Body of pancreas (tissue), 4 donors: ENCODE measurements at regions not wholly inside any gene's neighbourhood (a gene's known extent, or its start where the extent isn't known, plus 50 kb on each side); places are given as distances from the start of the nearest gene placed in this dataset.

Experiments
- ATAC-seq: fragments of 150-250 bp; one replicate; pipeline ENCODE4 v1.9.1; 2016
- DNase-seq, 4 donors: peaks; one replicate each; pipeline ENCODE4 v3.0.0-alpha.2; 2019
- H3K27ac ChIP-seq, 4 donors: fragments of 200-600 bp; sonication (generic); 1 replicate in 3 of 4; 2 replicates in 1 of 4; pipeline versions ENCODE4 v1.5.1 to v1.6.1; 2016 to 2019; ENCODE audit warnings: mild to moderate bottlenecking in 1 of 4, mixed read lengths in 1 of 4, moderate library complexity in 1 of 4
- H3K27me3 ChIP-seq, 2 donors: fragments of 200-600 bp; sonication (generic); one replicate each; pipeline ENCODE4 v1.6.0; 2016; ENCODE audit warnings: mild to moderate bottlenecking in 1 of 2
- H3K36me3 ChIP-seq, 2 donors: fragments of 200-600 bp; sonication (generic); replicated peaks in 1 of 2; 2 replicates each; pipeline ENCODE4 v1.5.1; 2016; ENCODE audit warnings: low read depth in 2 of 2; ENCODE audit not compliant: insufficient read depth in 1 of 2
- H3K4me1 ChIP-seq: fragments of 200-600 bp; sonication (generic); one replicate; pipeline ENCODE4 v1.6.0; 2016
- H3K4me3 ChIP-seq, 2 donors: fragments of 200-600 bp; sonication (generic); 1 replicate in 1 of 2; 2 replicates in 1 of 2; pipeline ENCODE4 v1.5.1; 2016 to 2019
- H3K9me3 ChIP-seq, 3 donors: fragments of 200-600 bp; sonication (generic); 1 replicate in 2 of 3; 2 replicates in 1 of 3; pipeline ENCODE4 v1.5.1; 2016
- CTCF ChIP-seq, 7 experiments: fragments of 450-650 bp in 4 of 7; fragments of 200-600 bp in 3 of 7; sonication (generic) in 3 of 7; IDR thresholded peaks; one replicate each; pipeline ENCODE4 v1.5.1; 2016 to 2019; ENCODE audit warnings: antibody characterized with exemption in 7 of 7
- POLR2A ChIP-seq, 3 donors: fragments of 450-650 bp; IDR thresholded peaks; one replicate each; pipeline ENCODE4 v1.6.1; 2016; ENCODE audit warnings: antibody characterized with exemption in 3 of 3, mild to moderate bottlenecking in 2 of 3
- WGBS, 2 donors: methylation state at CpG; one replicate each; pipeline ENCODE4 v1.1.5; 2017; 5-methylcytosine and 5-hydroxymethylcytosine counted together
- intact Hi-C: fragments of 100-400 bp; cut with DNase I; formaldehyde crosslinking; loops from one replicate; pipeline ENCODE4 v1.15.1; 2023

GRCh38 chr18:38028946-38029345 lies 463.3 kb upstream of the CELF4 start:
- Histone ChIP-seq H3K27ac (no peak overlapping the region), H3K36me3 (no peaks in the 10 kb centered on the region), H3K9me3 (no peaks in the 10 kb centered on the region), H3K4me3 (no peak overlapping the region), H3K4me1 (no peaks in the 10 kb centered on the region), H3K27me3 (no peaks in the 10 kb centered on the region)
- ATAC-seq (no peak), DNase-seq (no peak)
- intact Hi-C loops, result no loop called here
- no peak for TF ChIP-seq POLR2A (IDR thresholded peaks at IDR 0.05)
- no peak for TF ChIP-seq CTCF (IDR thresholded peaks at IDR 0.05)
- WGBS, 2 donors, result 54 to 60% methylated on average over 7 of the region's 7 CpGs

GRCh38 chr18:38025433-38026038 lies 459.9 kb upstream of the CELF4 start:
- TF ChIP-seq CTCF (IDR thresholded peaks at IDR 0.05) (no peak), POLR2A (IDR thresholded peaks at IDR 0.05) (no peak)
- intact Hi-C loops, result no loop called here
- Histone ChIP-seq H3K9me3 (no peaks in the 10 kb centered on the region), H3K27ac (no peak overlapping the region), H3K4me1 (no peaks in the 10 kb centered on the region), H3K27me3 (no peaks in the 10 kb centered on the region), H3K36me3 (no peaks in the 10 kb centered on the region), H3K4me3 (no peak overlapping the region)
- DNase-seq (no peak), ATAC-seq (no peak)
- 37 to 48% methylated on average over 4 of the region's 4 CpGs for WGBS, 2 donors

GRCh38 chr18:38023871-38024270 lies 458.3 kb upstream of the CELF4 start:
- no peak for TF ChIP-seq CTCF (IDR thresholded peaks at IDR 0.05)
- no peak for TF ChIP-seq POLR2A (IDR thresholded peaks at IDR 0.05)
- no peak for ATAC-seq
- intact Hi-C loops, result no loop called here
- Histone ChIP-seq H3K27ac (no peak overlapping the region), H3K9me3 (no peaks in the 10 kb centered on the region), H3K4me3 (no peak overlapping the region), H3K27me3 (no peaks in the 10 kb centered on the region), H3K36me3 (no peaks in the 10 kb centered on the region), H3K4me1 (no peaks in the 10 kb centered on the region)
- DNase-seq, result no peak
- 56 to 63% methylated on average over 2 of the region's 2 CpGs for WGBS, 2 donors

- Histone ChIP-seq H3K9me3 (no peaks in the 10 kb centered on the region), H3K27ac (no peak overlapping the region), H3K27me3 (no peaks in the 10 kb centered on the region), H3K36me3 (no peaks in the 10 kb centered on the region), H3K4me3 (no peak overlapping the region), H3K4me1 (no peaks in the 10 kb centered on the region)
- DNase-seq, result no peak
- intact Hi-C loops, result no loop called here
- WGBS, 2 donors, result 48 to 52% methylated on average over 4 of the region's 4 CpGs
- no peak for ATAC-seq
- TF ChIP-seq CTCF (IDR thresholded peaks at IDR 0.05) (no peak), POLR2A (IDR thresholded peaks at IDR 0.05) (no peak)
Measured at GRCh38 chr18:38022234-38022633, 456.6 kb upstream of the CELF4 start.

- H3K4me1 ChIP-seq, result no peaks in the 10 kb centered on the region
- no peaks in the 10 kb centered on the region for H3K36me3 ChIP-seq
- ATAC-seq, result no peak
- no peak overlapping the region for H3K27ac ChIP-seq
- no peak for DNase-seq
- no peak for TF ChIP-seq POLR2A (IDR thresholded peaks at IDR 0.05)
- TF ChIP-seq CTCF (IDR thresholded peaks at IDR 0.05), result no peak
- no peak overlapping the region for H3K4me3 ChIP-seq
- intact Hi-C loops, result no loop called here
- no peaks in the 10 kb centered on the region for H3K9me3 ChIP-seq
- WGBS, 2 donors, result 56 to 62% methylated on average over 2 of the region's 2 CpGs
- H3K27me3 ChIP-seq, result no peaks in the 10 kb centered on the region
Measured at GRCh38 chr18:38019292-38019691, 453.7 kb upstream of the CELF4 start.
